ENCODE measurements at regions not wholly inside any gene's neighbourhood (a gene's known extent, or its start where the extent isn't known, plus 50 kb on each side); places are given as distances from the start of the nearest gene placed in this dataset.

GRCh38 chr15:37217567-37217966, 117.2 kb upstream of the MEIS2 start:
- TF ChIP-seq, protein P1, sequence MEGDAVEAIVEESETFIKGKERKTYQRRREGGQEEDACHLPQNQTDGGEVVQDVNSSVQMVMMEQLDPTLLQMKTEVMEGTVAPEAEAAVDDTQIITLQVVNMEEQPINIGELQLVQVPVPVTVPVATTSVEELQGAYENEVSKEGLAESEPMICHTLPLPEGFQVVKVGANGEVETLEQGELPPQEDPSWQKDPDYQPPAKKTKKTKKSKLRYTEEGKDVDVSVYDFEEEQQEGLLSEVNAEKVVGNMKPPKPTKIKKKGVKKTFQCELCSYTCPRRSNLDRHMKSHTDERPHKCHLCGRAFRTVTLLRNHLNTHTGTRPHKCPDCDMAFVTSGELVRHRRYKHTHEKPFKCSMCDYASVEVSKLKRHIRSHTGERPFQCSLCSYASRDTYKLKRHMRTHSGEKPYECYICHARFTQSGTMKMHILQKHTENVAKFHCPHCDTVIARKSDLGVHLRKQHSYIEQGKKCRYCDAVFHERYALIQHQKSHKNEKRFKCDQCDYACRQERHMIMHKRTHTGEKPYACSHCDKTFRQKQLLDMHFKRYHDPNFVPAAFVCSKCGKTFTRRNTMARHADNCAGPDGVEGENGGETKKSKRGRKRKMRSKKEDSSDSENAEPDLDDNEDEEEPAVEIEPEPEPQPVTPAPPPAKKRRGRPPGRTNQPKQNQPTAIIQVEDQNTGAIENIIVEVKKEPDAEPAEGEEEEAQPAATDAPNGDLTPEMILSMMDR (IDR thresholded peaks at IDR 0.05; ENCODE audit: low read depth, low read length, missing input control), result no peak
- TF ChIP-seq, protein P2, sequence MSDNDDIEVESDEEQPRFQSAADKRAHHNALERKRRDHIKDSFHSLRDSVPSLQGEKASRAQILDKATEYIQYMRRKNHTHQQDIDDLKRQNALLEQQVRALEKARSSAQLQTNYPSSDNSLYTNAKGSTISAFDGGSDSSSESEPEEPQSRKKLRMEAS (IDR thresholded peaks at IDR 0.05), result peak; percentile 90

Measured in liver (tissue), 2 donors.